ENCODE measurements at regions not wholly inside any gene's neighbourhood (a gene's known extent, or its start where the extent isn't known, plus 50 kb on each side); places are given as distances from the start of the nearest gene placed in this dataset.

- TF ChIP-seq, protein P1, sequence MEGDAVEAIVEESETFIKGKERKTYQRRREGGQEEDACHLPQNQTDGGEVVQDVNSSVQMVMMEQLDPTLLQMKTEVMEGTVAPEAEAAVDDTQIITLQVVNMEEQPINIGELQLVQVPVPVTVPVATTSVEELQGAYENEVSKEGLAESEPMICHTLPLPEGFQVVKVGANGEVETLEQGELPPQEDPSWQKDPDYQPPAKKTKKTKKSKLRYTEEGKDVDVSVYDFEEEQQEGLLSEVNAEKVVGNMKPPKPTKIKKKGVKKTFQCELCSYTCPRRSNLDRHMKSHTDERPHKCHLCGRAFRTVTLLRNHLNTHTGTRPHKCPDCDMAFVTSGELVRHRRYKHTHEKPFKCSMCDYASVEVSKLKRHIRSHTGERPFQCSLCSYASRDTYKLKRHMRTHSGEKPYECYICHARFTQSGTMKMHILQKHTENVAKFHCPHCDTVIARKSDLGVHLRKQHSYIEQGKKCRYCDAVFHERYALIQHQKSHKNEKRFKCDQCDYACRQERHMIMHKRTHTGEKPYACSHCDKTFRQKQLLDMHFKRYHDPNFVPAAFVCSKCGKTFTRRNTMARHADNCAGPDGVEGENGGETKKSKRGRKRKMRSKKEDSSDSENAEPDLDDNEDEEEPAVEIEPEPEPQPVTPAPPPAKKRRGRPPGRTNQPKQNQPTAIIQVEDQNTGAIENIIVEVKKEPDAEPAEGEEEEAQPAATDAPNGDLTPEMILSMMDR (IDR thresholded peaks at IDR 0.05; ENCODE audit: low read depth, low read length) = no peak
- TF ChIP-seq, protein P2, sequence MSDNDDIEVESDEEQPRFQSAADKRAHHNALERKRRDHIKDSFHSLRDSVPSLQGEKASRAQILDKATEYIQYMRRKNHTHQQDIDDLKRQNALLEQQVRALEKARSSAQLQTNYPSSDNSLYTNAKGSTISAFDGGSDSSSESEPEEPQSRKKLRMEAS (IDR thresholded peaks at IDR 0.05; ENCODE audit: low read depth, low read length) = no peak
- TF ChIP-seq POLR2A (IDR thresholded peaks at IDR 0.05; ENCODE audit: extremely low read depth, insufficient read length) = no peak
Measured at GRCh38 chr11:86191874-86192273, 52.7 kb upstream of the EED start.

Measured in NB4 (cell line).